ENCODE measurements at regions not wholly inside any gene's neighbourhood (a gene's known extent, or its start where the extent isn't known, plus 50 kb on each side); places are given as distances from the start of the nearest gene placed in this dataset.
"Not testable (repeated sequence)": the region's sequence is repeated elsewhere in the genome, so short reads cannot be mapped to it uniquely, and the experiment has no call there.

DNA sequence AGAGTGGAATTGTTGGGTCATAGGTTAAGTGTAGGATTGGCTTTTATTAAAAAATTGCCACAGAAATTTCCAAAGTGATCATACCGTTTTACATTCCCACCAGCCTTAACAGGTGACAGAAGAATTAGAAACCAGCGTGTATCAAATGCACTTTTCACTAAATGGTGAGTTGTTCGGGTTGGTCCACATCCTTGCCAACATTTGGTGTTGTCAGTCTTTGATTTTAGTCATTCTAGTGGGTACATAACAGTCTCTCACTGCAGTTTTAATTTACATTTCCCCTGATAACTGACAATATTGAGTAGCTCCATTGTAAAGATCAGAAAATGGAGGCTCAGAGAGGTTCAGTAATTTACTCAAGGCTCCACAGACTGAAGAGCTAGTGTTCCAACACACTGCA is 237.8 kb upstream of the LHX5 start:
- H3K27me3 Mint-ChIP-seq: peaks cover 13% of the 10 kb centered on the region
- no peaks in the 10 kb centered on the region for H3K4me1 Mint-ChIP-seq
- no peak overlapping the region for H3K4me3 Mint-ChIP-seq
- H3K27ac Mint-ChIP-seq: no peak overlapping the region
- no peaks in the 10 kb centered on the region for H3K36me3 Mint-ChIP-seq
- H3K9me3 Mint-ChIP-seq: no peaks in the 10 kb centered on the region

DNA sequence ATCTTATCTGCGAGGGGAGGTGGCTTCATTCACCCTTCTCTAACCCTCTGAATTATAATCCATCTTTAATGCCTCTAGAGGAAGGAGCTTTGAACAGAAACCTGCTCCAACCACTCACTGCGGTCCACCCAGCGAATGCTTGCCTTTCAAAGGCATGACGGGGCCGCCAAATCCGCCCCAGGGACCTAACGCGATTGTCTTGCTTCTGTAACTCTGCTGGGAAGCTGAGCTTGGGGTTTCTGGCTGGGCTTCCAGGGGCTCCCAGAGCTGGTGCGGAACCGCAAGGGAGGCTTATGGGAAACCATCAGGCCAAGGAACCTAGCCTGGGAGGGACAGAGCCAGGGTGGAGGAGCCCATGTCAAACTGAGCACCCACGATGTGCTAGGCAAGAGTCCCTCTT is 231.2 kb upstream of the LHX5 start:
- Mint-ChIP-seq H3K36me3 (no peaks in the 10 kb centered on the region), H3K4me3 (no peak overlapping the region), H3K27ac (no peak overlapping the region), H3K27me3 (peaks cover 8% of the 10 kb centered on the region), H3K9me3 (no peaks in the 10 kb centered on the region), H3K4me1 (no peaks in the 10 kb centered on the region)

DNA sequence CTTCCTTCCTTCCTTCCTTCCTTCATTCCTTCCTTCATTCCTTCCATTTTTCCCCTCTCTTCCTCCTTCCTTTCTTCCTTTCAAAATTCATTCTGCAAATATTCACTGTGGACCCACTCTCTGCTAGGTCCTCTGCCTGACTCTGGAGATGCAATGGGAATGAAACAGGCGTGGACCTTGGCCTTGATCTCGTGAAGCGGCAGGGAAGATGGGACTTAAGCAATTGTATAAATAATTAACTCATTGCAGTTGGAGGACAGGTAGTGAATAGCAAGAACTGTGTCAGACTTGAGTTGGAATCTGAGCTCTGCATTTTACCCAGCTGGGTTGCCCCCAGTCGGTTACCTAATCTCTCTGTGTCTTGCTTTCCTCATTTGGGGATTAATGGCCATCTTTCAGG is 230.6 kb upstream of the LHX5 start:
- Mint-ChIP-seq H3K27me3 (peaks cover 8% of the 10 kb centered on the region), H3K4me1 (no peaks in the 10 kb centered on the region), H3K27ac (no peak overlapping the region), H3K36me3 (no peaks in the 10 kb centered on the region), H3K9me3 (no peaks in the 10 kb centered on the region), H3K4me3 (no peak overlapping the region)

DNA sequence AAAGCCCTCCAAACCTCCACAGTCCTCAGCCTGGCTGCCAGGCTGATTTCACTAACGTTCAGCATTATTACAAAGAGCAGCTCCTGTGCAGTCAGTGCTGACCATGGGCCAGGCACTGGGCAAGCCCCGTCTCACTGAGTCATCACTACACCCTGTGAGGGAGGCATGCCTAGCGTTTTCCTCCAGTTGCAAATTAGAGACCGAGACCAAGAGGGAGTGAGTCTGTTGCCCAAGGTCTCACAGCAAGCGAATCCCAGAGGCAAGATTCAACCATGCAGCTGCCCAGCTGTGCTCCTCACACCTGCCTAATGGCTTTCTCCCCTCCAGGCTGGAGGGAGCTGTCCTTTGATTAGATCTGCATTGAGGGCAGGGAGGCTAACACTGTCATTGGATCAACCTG is 229.3 kb upstream of the LHX5 start:
- no peaks in the 10 kb centered on the region for H3K9me3 Mint-ChIP-seq
- H3K4me1 Mint-ChIP-seq: no peaks in the 10 kb centered on the region
- H3K4me3 Mint-ChIP-seq: no peak overlapping the region
- peaks cover 10% of the 10 kb centered on the region for H3K27me3 Mint-ChIP-seq
- H3K27ac Mint-ChIP-seq: no peak overlapping the region
- H3K36me3 Mint-ChIP-seq: no peaks in the 10 kb centered on the region

DNA sequence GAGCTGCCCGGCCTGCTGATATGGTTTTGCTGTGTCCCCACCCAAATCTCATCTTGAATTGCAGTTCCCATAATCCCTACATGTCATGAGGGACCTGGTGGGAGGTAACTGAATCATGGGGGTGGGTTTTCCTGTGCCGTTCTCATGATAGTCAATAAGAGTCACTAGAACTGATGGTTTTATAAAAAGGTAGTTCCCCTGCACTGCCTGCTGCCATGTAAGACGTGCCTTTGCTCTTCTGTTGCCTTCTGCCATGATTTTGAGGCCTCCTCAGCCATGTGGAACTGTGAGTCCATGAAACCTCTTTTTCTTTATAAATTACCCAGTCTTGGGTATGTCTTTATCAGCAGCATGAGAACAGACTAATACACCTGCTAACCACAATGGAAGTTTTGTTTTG is 228.3 kb upstream of the LHX5 start:
- H3K4me1 Mint-ChIP-seq, H3K9me3 Mint-ChIP-seq, H3K36me3 Mint-ChIP-seq: not testable (repeated sequence)

DNA sequence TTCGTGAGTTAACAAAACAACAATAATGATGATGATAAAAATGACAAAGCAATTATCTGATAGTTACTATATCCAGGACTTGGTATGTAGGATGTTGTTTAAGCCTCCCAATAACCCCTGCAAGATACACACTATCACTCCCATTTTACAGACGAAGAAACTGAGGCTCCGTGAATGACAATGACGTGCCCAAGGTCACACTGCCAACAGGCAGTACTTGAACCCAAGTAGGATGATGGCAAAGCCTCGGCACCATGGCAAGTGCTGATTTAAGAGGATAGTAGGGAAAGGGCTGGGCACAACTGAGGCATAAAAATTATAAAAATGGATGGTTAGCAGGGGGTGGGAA is 226.8 kb upstream of the LHX5 start:
- Mint-ChIP-seq H3K27me3 (peaks cover 6% of the 10 kb centered on the region), H3K36me3 (no peaks in the 10 kb centered on the region), H3K27ac (no peak overlapping the region), H3K9me3 (no peaks in the 10 kb centered on the region), H3K4me3 (no peak overlapping the region), H3K4me1 (no peaks in the 10 kb centered on the region)

More for the DNA sequence above, 228.3 kb upstream of the LHX5 start:
- H3K4me3 Mint-ChIP-seq, H3K27ac Mint-ChIP-seq, H3K27me3 Mint-ChIP-seq: not testable (repeated sequence)

DNA sequence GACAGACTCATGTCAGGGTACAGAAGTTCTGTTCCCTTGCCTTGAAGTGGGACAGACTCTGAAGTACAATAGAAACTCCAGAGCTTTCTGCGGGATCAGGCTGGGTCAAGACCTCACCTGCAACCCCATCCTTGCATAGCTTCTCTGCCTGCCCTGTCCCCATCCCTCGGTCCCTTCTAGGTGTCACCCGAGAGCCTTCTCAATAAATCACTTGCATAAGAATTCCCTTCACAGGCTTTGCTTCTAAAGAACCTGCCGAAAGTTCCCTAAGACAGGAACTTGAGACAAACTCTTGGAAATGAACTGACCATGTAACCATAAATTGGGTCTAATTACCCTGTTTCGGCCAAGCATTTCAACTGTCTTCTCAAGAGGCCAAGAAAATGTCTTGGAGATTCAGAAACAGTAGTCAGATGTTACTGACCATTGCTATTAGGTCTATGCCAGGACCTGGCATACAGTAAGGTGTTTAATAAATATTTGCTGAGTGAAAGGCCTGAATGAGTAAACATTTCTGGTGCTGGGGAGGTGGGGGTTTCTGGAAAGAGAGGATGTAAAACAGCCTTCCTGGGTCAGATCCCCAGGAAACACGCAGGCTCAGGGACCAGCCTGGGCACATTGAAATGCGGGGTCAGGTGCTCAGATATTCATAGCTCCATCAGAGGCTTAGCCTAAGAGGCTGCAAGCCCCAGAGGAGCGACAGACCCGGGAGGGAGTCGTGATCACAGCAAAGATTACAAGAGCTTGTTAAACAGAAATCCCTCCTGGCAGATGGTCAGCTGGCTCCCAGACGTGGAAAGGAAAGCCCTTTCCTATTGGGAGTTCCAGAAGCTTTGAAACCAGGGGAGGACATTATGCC is 226.2 kb upstream of the LHX5 start:
- H3K27me3 Mint-ChIP-seq: peaks cover 9% of the 10 kb centered on the region
- H3K9me3 Mint-ChIP-seq: no peaks in the 10 kb centered on the region
- H3K4me3 Mint-ChIP-seq: no peak overlapping the region
- H3K36me3 Mint-ChIP-seq: no peaks in the 10 kb centered on the region
- no peak overlapping the region for H3K27ac Mint-ChIP-seq
- H3K4me1 Mint-ChIP-seq: no peaks in the 10 kb centered on the region

DNA sequence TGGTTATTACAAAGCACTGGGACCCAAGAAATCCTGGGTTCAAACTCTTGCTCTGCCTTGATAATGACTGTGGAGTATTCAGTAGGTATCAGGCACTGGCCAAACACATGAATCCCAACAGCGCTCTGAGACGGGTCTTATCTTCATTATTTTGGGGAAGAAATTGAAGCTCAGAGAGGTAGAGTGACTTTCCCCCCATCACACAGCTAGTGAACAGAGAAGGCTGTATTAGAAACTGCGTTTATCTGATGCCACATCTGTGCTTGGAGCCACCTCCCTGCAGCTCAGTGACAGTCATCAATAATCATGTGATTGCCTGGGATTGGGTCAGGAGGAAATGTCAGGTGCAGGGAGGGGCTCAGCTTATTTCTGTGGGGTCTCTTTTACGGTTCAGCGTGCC is 225.4 kb upstream of the LHX5 start:
- Mint-ChIP-seq H3K36me3 (no peaks in the 10 kb centered on the region), H3K4me1 (no peaks in the 10 kb centered on the region), H3K9me3 (no peaks in the 10 kb centered on the region), H3K27ac (no peak overlapping the region), H3K27me3 (peaks cover 9% of the 10 kb centered on the region), H3K4me3 (no peak overlapping the region)

DNA sequence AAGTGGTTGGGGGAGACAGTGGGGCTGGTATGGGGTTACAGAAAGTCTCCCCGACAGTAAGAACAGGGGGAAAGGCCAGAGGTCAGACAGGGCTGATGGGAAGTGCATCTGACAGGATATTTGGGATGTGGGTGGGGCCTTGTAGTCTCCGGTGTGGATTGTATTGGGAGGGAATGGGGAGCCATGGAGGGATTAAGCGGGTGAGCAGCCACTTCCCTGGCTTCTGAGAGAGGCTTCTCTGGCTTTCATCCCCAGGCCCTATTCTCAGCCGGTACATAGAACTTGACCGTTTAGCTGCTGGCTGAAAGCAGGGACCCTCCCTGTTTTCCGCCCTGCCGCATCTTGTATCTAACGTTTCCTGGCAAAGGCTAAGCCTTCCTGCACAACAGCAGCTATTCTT is 222.0 kb upstream of the LHX5 start:
- no peaks in the 10 kb centered on the region for H3K9me3 Mint-ChIP-seq
- H3K27ac Mint-ChIP-seq: no peak overlapping the region
- no peaks in the 10 kb centered on the region for H3K4me1 Mint-ChIP-seq
- H3K27me3 Mint-ChIP-seq: peaks cover 13% of the 10 kb centered on the region
- no peaks in the 10 kb centered on the region for H3K36me3 Mint-ChIP-seq
- no peak overlapping the region for H3K4me3 Mint-ChIP-seq

DNA sequence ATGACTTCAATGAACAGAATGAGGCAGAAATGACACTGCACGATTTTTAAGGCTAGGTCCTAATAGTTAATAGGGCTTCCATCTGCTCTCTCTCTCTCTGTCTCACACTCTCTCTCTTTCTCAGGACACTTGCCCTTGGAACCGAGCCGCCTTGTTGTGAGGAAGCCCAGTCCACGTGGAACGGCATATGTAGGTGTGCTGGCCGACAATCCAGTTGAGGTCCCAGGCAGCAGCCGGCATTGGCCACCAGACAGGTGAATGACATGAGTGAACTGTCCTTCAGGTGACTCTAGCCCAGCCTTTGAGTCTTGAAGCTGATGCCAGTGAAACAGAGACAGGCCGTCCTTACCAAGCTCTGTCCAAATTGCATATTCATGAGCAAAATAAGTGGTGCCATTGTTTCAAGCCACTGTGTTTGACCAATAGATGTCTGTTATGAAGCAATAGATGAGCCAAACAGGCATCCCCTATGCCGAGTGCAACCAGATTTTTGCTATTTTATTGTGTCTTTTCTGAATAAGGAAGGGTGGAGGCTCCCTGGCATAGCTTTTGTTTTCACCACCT is 217.5 kb upstream of the LHX5 start:
- Mint-ChIP-seq H3K27me3 (peaks cover 8% of the 10 kb centered on the region), H3K27ac (no peak overlapping the region), H3K36me3 (no peaks in the 10 kb centered on the region), H3K9me3 (no peaks in the 10 kb centered on the region), H3K4me1 (no peaks in the 10 kb centered on the region), H3K4me3 (no peak overlapping the region)

DNA sequence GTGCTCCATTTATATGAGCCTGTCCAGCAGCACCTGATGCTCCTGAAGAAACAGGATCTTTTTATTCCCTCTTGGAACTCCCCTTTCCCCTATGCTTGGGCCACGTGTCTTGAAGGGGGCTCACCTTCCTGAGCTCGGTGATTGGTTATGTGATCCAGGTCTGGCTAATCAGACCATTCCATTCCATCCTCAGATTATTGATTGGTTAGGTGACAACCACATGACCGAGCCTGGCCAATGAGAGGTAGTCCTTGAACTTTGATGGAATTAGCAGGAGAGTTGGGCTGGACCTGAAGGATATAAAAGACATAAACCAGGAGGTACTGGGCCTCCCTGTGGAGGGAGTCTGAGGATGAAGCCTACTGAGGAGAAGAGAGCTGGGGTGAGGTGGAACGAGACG is 216.6 kb upstream of the LHX5 start:
- Mint-ChIP-seq H3K4me1 (no peaks in the 10 kb centered on the region), H3K27ac (no peak overlapping the region), H3K36me3 (no peaks in the 10 kb centered on the region), H3K27me3 (peaks cover 8% of the 10 kb centered on the region), H3K9me3 (no peaks in the 10 kb centered on the region), H3K4me3 (no peak overlapping the region)

DNA sequence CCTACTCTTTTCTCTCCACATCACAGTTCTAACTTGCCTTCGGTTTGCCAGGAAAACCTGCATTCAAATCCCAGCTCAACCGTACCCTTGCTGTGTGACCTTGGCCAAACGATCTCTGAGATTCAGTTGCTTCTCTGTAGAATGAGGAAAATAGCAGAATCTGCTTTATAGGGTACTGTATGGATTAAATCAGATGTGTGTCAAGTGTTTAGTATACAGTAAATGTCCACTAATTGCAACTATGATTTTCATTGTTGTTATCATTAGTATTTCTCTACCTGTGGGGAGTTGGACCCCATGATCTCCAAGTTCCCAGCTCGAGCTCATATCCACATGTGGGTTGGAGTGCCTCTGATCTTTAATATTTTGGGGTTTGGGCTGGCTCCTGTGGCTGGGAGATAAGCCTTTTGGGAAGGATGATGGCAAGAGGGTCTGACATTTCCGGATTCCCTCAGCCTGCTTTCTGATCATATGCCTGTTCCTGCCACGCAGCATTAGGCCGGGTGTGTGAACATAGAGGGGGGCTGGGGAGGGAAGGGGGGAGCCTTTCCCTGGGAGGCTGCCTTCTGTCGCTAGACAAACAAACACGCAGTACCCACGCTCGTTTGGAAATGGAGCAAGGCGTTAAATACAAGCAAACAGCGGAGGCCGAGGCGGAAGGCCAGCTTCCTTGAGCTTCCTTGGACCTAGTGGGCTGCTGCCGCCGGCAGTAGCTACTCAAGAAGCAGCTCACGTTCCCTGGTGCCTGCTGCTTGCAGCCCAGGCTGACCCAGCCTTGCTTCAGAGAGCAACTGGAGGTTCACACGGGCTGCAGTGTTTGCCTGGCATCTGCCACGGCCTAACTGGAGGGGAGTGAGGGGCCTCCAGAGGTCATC is 213.5 kb upstream of the LHX5 start:
- Mint-ChIP-seq H3K4me1 (no peaks in the 10 kb centered on the region), H3K27ac (no peak overlapping the region), H3K9me3 (peaks cover 9% of the 10 kb centered on the region), H3K36me3 (no peaks in the 10 kb centered on the region), H3K27me3 (peaks cover 4% of the 10 kb centered on the region), H3K4me3 (no peak overlapping the region)

DNA sequence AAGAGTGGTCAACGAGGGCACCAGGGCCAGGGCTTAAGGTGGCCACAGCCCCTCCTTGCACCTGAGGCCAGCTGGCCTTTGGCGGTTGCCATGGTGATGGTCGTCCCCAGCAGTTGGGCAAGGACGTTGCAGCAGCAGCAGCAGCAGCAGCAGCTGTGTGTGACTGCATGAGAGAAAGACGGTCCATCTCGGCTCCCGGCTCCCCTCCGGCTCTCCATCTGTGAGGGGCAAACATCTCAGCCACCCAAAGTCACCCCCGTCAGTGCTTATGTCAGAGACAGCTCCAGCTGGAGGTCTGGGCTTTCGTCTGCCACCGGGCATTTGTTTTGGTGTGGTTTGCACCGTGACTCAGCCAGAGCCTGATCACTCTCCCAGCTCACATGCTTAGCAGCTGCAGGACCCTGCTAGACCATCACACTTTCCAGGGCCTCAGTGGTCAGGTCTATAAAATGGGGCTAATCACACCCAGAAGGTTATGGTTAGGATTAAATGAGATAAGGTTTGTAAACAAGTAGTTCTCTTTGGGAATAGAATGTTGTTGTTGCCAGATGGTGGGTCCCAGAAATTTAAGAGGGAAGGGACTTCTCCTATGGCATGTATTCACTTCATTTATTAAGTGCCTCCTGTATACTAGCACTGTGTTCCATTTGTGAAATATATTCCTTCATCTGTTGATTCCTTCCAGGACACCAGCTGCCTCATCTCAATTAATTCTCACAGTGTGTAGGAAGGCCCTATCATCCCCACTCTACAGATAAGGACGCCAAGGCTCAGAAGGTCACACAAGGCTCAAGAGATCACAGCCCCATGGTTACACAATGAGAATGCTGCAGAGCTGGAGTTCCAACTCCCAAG is 212.6 kb upstream of the LHX5 start:
- Mint-ChIP-seq H3K4me1 (no peaks in the 10 kb centered on the region), H3K27me3 (peaks cover 3% of the 10 kb centered on the region), H3K9me3 (peaks cover 9% of the 10 kb centered on the region), H3K36me3 (no peaks in the 10 kb centered on the region), H3K4me3 (no peak overlapping the region), H3K27ac (no peak overlapping the region)

DNA sequence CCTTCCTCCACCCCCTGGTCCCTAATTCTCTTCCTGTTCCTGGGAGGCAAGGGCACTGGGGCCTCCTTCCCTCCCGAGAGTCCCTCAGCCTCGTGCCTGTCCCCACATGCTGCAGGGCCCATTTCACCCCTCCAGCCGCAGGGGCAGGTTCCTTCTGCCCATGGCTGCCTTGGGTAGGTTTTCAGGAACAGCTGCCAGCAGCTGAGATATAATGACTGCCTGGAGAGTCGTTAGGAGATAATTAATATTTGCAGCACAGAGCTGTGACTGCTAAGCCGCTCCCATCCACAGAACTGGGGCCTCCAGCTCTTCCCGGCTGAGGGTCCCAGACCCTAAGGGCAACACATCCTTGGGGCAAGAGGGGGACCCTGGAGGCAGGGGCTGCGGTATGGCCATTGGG is 211.9 kb upstream of the LHX5 start:
- Mint-ChIP-seq H3K9me3 (peaks cover 9% of the 10 kb centered on the region), H3K4me3 (no peak overlapping the region), H3K4me1 (no peaks in the 10 kb centered on the region), H3K27me3 (peaks cover 3% of the 10 kb centered on the region), H3K27ac (no peak overlapping the region), H3K36me3 (no peaks in the 10 kb centered on the region)

DNA sequence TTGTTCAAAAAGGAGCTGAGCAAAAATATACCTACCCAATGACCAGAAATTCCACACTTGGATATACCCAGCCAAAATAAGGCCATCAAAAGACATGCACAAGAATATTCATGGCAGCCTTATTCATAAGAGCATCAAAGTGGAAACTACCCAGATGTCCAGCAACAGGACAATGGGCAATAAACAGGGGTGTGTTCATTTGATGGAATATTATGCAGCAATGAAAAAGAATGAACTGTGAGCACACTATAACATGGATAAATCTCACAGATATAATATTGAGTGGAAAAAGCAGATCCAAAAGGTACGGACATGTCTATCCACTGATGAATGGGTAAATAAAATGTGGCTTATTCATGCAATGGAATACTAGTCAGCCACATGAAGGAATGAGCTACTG is 209.2 kb upstream of the LHX5 start:
- Mint-ChIP-seq H3K27ac (no peak overlapping the region), H3K4me3 (no peak overlapping the region), H3K4me1 (no peaks in the 10 kb centered on the region), H3K9me3 (peaks cover 9% of the 10 kb centered on the region), H3K36me3 (no peaks in the 10 kb centered on the region), H3K27me3 (peaks cover 12% of the 10 kb centered on the region)
